Activated CD4-positive, alpha-beta T cell treated with anti-CD3 and anti-CD28 coated beads for 1 hour (primary cell): ENCODE measurements at regions not wholly inside any gene's neighbourhood (a gene's known extent, or its start where the extent isn't known, plus 50 kb on each side); places are given as distances from the start of the nearest gene placed in this dataset.

Experiments used
- DNase-seq: peaks from one replicate; pipeline ENCODE4 v3.0.0-alpha.2; 2020

GRCh38 chr2:134148843-134149472 is 104.9 kb upstream of the MGAT5 start:
- DNase-seq = no peak

- DNase-seq = no peak
Measured at GRCh38 chr2:134149904-134150303, 104.0 kb upstream of the MGAT5 start.

DNA sequence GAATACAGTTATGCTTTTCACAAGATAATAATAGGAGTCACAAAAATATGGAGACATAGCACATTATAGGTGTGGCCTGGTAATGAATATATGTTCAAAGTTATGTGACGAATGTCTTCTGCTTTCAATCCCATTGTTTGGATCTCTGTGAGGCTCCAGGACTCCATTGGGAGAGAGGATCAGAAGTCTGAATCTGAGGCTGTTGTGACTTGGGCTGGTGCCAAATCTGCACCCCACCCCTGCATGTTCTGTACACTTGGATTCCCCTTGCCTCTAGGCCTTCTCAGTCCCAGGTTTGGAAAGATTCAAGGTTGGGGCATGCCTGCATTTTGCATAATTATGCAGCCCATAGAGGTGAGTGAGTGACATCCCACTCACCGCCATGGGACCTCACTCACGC is 103.1 kb upstream of the MGAT5 start:
- no peak for DNase-seq

GRCh38 chr2:134152045-134153010 is 101.5 kb upstream of the MGAT5 start:
- no peak for DNase-seq

DNA sequence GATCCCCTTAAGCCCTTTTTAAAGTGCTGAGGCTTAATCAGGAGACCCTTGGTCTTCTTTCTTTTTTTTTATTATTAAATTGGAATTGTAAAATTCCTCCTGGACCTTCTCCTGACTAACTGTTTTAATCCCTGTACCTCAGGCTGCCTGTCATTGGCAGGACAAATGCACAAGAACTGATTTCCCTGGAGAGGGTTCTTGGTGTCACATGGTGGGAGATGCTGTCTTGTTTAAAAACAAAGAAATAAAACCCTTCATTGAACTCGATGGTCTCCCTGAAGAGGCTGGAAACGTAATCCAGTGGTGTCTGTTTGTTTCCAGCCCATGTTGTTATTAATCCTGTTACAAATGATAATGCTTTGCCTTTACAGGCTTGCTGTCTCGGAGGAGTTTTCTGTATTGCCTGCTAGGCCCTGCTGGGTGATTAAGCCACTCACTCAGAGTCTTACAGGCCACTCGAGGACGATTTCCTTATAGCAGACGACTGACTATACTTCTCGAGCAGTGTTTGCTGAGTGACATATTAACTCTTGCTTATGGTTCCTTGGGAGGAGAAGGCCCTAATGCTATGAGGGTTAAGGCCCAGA is 100.5 kb upstream of the MGAT5 start:
- DNase-seq = no peak

DNA sequence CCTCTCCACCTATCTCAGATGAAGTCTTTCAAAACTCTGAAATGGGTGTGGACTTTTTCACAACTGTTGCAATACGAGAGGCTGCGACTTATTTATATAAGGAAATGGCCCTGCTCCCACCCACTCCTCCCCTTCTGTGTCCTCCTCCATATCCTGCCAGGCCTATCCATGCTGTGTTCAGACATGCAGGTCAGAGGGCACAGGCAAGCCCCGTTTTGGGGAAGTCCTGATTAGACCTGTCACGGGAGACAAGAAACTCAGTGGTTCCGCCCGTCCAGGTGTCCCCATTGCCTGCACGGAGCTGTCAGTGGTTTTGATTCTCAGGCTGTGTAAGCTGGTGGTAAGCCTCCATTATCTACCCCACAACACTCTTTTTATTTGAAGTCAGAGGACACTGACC is 99.6 kb upstream of the MGAT5 start:
- DNase-seq = no peak

DNA sequence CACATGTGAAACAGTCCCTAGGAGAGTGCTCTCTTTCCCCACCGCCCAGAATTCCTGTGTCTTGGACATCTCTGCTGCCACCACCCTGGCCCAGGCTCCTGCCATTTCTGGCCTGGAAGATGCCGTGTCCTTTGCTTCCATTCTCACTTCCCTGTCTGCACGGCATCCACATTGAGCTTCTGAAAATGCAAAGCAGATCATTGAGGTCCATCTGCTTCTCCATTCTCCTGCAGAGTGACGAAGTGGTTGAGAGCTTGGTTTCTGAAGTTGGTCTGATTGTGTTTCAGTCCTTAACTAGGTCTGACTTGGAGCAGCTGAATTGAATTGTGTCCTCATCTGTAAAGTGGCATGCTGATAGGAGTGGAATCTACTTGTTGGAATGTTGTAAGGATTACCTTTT is 98.7 kb upstream of the MGAT5 start:
- no peak for DNase-seq

- no peak for DNase-seq
Measured at GRCh38 chr2:134158295-134158694, 95.6 kb upstream of the MGAT5 start.

- DNase-seq = no peak
Measured at GRCh38 chr2:134161170-134161547, 92.7 kb upstream of the MGAT5 start.

DNA sequence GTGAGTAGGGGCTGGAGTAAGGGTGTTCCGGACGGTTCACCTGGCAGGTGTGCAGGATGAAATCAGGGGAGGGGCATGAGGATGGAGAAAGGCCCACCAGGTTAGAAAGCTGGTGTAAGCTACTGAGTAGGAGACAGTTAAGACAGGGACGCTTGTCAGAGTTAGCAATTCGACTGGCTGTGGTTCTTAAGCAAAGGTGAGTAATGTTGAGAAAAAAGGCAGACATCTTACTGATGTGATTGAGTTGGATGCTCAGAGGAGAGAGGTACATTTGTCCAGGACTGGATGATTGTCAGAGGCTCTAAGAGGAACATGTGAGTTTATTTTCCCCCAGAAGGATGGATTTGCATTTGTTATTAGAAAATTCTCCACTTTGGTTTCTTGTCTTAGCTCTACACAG is 90.5 kb upstream of the MGAT5 start:
- no peak for DNase-seq

GRCh38 chr2:134164306-134164705 is 89.6 kb upstream of the MGAT5 start:
- DNase-seq = no peak

- DNase-seq = no peak
Measured at GRCh38 chr2:134167015-134167414, 86.9 kb upstream of the MGAT5 start.

DNA sequence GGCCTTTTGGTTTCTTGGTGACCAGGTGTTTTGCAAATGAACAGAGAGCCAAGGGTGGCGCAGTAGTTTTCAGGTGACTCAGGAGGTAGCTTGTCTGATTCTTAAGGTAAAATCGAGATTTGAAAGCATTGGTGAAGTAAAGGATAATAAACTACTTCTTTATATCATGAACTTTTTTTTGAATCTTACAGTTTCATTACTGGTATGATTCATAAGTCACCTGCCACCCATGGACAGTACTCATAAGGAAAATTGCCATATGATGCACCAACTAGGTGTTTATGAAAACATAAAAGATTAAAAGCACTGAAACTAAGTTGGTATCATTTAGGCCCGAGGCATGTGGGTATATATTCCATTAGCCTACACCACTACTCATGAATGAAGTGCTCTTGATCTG is 84.1 kb upstream of the MGAT5 start:
- no peak for DNase-seq

GRCh38 chr2:134170294-134170693 is 83.6 kb upstream of the MGAT5 start:
- no peak for DNase-seq

DNA sequence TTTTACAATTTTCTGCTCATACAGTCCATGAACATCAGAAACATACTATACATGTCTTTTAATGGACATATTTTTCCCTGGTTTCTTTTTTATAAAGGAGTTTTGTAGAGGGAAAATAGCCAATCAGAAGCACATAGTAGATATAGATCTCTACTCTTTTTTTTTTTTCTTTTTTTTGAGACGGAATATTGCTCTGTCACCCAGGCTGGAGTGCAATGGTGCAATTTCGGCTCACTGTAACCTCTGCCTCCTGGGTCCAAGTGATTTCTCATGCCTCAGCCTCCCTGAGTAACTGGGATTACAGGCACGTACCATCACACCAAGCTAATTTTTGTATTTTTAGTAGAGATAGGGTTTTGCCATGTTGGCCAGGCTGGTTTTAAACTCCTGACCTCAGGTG is 83.2 kb upstream of the MGAT5 start:
- no peak for DNase-seq

GRCh38 chr2:134173338-134174016 is 80.4 kb upstream of the MGAT5 start:
- no peak for DNase-seq

GRCh38 chr2:134174711-134175110 is 79.2 kb upstream of the MGAT5 start:
- DNase-seq = no peak

DNA sequence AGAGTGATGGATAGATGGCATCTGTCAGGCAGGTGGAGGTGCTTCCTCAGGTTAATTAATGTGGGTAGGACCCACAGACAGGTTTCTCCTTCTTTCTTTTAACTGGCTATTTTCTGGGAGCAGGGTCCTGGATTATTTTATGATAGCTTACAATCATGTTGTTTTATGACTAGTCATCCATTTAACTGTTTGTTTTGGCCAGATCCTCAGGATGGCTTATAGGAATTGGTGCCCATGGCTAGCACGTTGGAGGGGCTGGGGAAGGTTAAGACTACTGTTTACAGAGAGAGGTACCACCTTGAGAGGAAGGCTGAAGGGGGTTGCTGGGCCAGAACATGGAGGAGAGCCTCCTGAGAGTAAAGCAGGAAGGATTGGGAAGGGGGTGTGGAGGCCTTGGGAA is 78.0 kb upstream of the MGAT5 start:
- DNase-seq = no peak

DNA sequence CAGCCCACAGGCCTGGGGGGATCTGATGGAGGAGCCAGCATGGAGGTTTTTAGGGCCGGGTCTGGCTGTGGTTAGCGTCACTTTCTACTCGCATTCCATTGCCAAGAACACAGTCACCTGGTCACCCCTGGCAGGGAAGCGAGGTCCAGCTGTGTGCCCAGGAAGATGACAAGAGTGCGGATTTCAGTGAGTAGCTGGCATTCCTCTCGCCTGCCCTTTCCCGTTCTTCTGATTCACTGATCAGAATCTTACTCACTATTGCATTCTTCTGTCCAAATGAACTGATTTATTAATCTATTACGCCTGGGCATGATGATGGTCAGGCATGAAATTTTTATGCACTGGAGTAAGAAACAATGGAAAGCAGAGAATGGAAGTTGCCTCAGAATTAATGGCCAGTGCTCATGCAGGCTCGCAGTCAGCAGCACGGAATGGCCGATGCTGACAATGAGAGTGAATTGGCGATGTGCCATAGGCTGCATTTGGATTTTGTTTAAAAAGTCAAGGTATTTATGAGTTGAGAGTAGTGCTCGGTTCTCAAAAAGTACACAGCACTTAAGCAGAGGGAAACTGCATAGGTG is 76.4 kb upstream of the MGAT5 start:
- no peak for DNase-seq

- DNase-seq = no peak
Measured at GRCh38 chr2:134178138-134178877, 75.6 kb upstream of the MGAT5 start.

GRCh38 chr2:134181219-134181618 is 72.7 kb upstream of the MGAT5 start:
- DNase-seq = peak; percentile 22

- no peak for DNase-seq
Measured at GRCh38 chr2:134183679-134184078, 70.2 kb upstream of the MGAT5 start.
